ENCODE measurements at regions not wholly inside any gene's neighbourhood (a gene's known extent, or its start where the extent isn't known, plus 50 kb on each side); places are given as distances from the start of the nearest gene placed in this dataset.
"Not testable (repeated sequence)": the region's sequence is repeated elsewhere in the genome, so short reads cannot be mapped to it uniquely, and the experiment has no call there.

DNA sequence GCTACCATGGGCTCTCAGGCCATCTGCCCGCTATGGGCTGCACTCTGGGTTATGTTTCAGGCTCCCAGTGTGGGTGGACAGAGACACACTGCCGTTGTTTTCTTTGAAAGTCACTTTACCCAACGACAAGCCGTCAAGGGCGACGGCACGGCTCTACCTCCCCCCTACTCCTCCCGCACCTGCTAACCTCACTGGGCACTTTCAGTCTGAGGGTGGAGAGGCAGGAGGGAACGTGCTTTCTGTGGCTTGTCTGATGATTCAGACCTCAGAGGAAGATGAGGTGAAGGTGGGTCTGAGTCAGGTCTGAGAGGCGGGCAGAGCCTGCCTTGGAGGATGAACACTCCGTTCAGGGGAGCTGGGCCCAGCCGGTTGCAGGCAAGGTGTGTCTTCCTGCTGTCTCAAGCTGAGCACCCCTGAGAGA, 147.6 kb upstream of the HDAC4 start:
- H3K9me2 ChIP-seq (ENCODE audit: insufficient read depth), result 0 out of 2 replicates have a peak, but pooled peaks cover 3% of the 10 kb centered on the region
- Mint-ChIP-seq H3K27ac (no peak overlapping the region), H3K4me3 (no peak overlapping the region), H3K36me3 (ENCODE audit: low read depth) (no peaks in the 10 kb centered on the region), H3K27me3 (ENCODE audit: insufficient read depth, low read depth, poor library complexity) (peaks cover 9% of the 10 kb centered on the region), H3K4me1 (no peaks in the 10 kb centered on the region), H3K9me3 (no peaks in the 10 kb centered on the region)
- H3K4me1 ChIP-seq (ENCODE audit: insufficient read depth), result no peaks in the 10 kb centered on the region
- no peaks in the 10 kb centered on the region for H3F3A ChIP-seq (replicated peaks; ENCODE audit: low read depth)
- H3K27me3 ChIP-seq (ENCODE audit: insufficient read depth), result no peaks in the 10 kb centered on the region
- no peak for DNase-seq (ENCODE audit: low spot score)
- no peaks in the 10 kb centered on the region for H3K79me2 ChIP-seq (replicated peaks; ENCODE audit: insufficient read depth)
- no peak overlapping the region for H2AFZ ChIP-seq
- H3K36me3 ChIP-seq (ENCODE audit: insufficient read depth), result no peaks in the 10 kb centered on the region
- no peaks in the 10 kb centered on the region for H4K20me1 ChIP-seq (replicated peaks; ENCODE audit: insufficient read depth)
- H3K4me2 ChIP-seq, result no peak overlapping the region
- H3K4me3 ChIP-seq, result no peak overlapping the region
- TF ChIP-seq JUNB (IDR thresholded peaks at IDR 0.05; ENCODE audit: unreplicated experiment), result no peak
- no peak for TF ChIP-seq ZNF114 (CRISPR knock-in tag; IDR thresholded peaks at IDR 0.05)
- no peak for TF ChIP-seq STAT1 (IDR thresholded peaks at IDR 0.05; ENCODE audit: unreplicated experiment)
- no peak for TF ChIP-seq EZH2 (IDR thresholded peaks at IDR 0.05; ENCODE audit: low read depth, unreplicated experiment)
- no peak for TF ChIP-seq POLR2AphosphoS5 (IDR thresholded peaks at IDR 0.05; ENCODE audit: low read depth)
- TF ChIP-seq NANOG (IDR thresholded peaks at IDR 0.05; ENCODE audit: borderline replicate concordance), result no peak
- no peak for ATAC-seq
- no peak overlapping the region for H3K27ac ChIP-seq (ENCODE audit: low read depth)

GRCh38 chr2:239547140-239547539, 146.3 kb upstream of the HDAC4 start:
- not testable (repeated sequence) for H2AFZ ChIP-seq; H3K36me3 ChIP-seq (ENCODE audit: insufficient read depth); H4K20me1 ChIP-seq (replicated peaks; ENCODE audit: insufficient read depth); H3K27ac Mint-ChIP-seq; H3K4me2 ChIP-seq; ATAC-seq; H3K4me3 Mint-ChIP-seq; H3K4me1 Mint-ChIP-seq; H3K27me3 ChIP-seq (ENCODE audit: insufficient read depth); H3K36me3 Mint-ChIP-seq (ENCODE audit: low read depth); DNase-seq (ENCODE audit: low spot score); H3K4me3 ChIP-seq; H3K9me3 Mint-ChIP-seq; H3K9me2 ChIP-seq (ENCODE audit: insufficient read depth); H3K27me3 Mint-ChIP-seq (ENCODE audit: insufficient read depth, low read depth, poor library complexity); H3K4me1 ChIP-seq (ENCODE audit: insufficient read depth); H3K27ac ChIP-seq (ENCODE audit: low read depth); H3K79me2 ChIP-seq (replicated peaks; ENCODE audit: insufficient read depth); H3F3A ChIP-seq (replicated peaks; ENCODE audit: low read depth)

DNA sequence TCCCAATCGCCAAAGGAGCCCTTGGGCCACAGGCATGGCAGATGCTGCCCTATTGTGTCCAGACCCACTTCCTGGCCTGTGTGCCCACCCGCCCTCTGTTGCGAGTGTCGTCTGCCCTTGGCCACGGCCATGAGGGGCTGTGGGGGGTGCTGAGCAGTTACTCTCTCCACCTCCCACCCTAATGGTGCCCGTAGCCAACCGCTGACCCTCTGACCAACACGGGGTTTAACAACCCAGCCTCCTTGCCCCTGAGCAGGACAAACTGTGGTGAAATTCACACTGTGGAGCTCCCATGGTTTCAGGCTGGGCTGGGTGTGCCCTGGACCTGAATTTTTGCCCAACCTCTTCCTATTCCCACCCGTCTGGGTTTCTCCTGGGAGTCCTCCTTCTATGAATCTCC, 145.7 kb upstream of the HDAC4 start:
- Histone ChIP-seq H3K9me2 (ENCODE audit: insufficient read depth) (0 out of 2 replicates have a peak, but pooled peaks cover 3% of the 10 kb centered on the region), H4K20me1 (replicated peaks; ENCODE audit: insufficient read depth) (no peaks in the 10 kb centered on the region), H3K4me1 (ENCODE audit: insufficient read depth) (no peaks in the 10 kb centered on the region), H3F3A (replicated peaks; ENCODE audit: low read depth) (no peaks in the 10 kb centered on the region), H3K79me2 (replicated peaks; ENCODE audit: insufficient read depth) (no peaks in the 10 kb centered on the region), H3K4me3 (no peak overlapping the region), H3K27me3 (ENCODE audit: insufficient read depth) (no peaks in the 10 kb centered on the region), H3K36me3 (ENCODE audit: insufficient read depth) (no peaks in the 10 kb centered on the region), H2AFZ (no peak overlapping the region), H3K27ac (ENCODE audit: low read depth) (no peak overlapping the region), H3K4me2 (no peak overlapping the region)
- ATAC-seq (no peak), DNase-seq (ENCODE audit: low spot score) (no peak)
- peaks cover 8% of the 10 kb centered on the region for H3K27me3 Mint-ChIP-seq (ENCODE audit: insufficient read depth, low read depth, poor library complexity)
- no peaks in the 10 kb centered on the region for H3K36me3 Mint-ChIP-seq (ENCODE audit: low read depth)
- H3K27ac Mint-ChIP-seq, result no peak overlapping the region
- no peaks in the 10 kb centered on the region for H3K4me1 Mint-ChIP-seq
- H3K4me3 Mint-ChIP-seq, result no peak overlapping the region
- H3K9me3 Mint-ChIP-seq, result no peaks in the 10 kb centered on the region
- TF ChIP-seq ZNF331 (CRISPR knock-in tag; IDR thresholded peaks at IDR 0.05; ENCODE audit: low read depth) (no peak), EZH2phosphoT487 (IDR thresholded peaks at IDR 0.05; ENCODE audit: unreplicated experiment) (no peak), ZNF462 (CRISPR knock-in tag; IDR thresholded peaks at IDR 0.05) (no peak), STAT1 (IDR thresholded peaks at IDR 0.05; ENCODE audit: unreplicated experiment) (no peak), NANOG (IDR thresholded peaks at IDR 0.05; ENCODE audit: borderline replicate concordance) (no peak), JUNB (IDR thresholded peaks at IDR 0.05; ENCODE audit: unreplicated experiment) (no peak), POLR2AphosphoS5 (IDR thresholded peaks at IDR 0.05; ENCODE audit: low read depth) (no peak)
- TF ChIP-seq, protein P1, sequence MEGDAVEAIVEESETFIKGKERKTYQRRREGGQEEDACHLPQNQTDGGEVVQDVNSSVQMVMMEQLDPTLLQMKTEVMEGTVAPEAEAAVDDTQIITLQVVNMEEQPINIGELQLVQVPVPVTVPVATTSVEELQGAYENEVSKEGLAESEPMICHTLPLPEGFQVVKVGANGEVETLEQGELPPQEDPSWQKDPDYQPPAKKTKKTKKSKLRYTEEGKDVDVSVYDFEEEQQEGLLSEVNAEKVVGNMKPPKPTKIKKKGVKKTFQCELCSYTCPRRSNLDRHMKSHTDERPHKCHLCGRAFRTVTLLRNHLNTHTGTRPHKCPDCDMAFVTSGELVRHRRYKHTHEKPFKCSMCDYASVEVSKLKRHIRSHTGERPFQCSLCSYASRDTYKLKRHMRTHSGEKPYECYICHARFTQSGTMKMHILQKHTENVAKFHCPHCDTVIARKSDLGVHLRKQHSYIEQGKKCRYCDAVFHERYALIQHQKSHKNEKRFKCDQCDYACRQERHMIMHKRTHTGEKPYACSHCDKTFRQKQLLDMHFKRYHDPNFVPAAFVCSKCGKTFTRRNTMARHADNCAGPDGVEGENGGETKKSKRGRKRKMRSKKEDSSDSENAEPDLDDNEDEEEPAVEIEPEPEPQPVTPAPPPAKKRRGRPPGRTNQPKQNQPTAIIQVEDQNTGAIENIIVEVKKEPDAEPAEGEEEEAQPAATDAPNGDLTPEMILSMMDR (conservative IDR thresholded peaks at IDR 0.05; ENCODE audit: low read depth in 2 of 2), result no peak
